Cardiac fibroblast (primary cell): ENCODE measurements at regions not wholly inside any gene's neighbourhood (a gene's known extent, or its start where the extent isn't known, plus 50 kb on each side); places are given as distances from the start of the nearest gene placed in this dataset.
"Not testable (repeated sequence)": the region's sequence is repeated elsewhere in the genome, so short reads cannot be mapped to it uniquely, and the experiment has no call there.

Source experiments
- DNase-seq, 2 donors: peaks; one replicate each; pipeline versions ENCODE4 v3.0.0 to v3.0.0-alpha.2; 2010; ENCODE audit warnings: low read depth in 2 of 2
- H3K4me3 ChIP-seq, 2 donors: replicated peaks in 1 of 2; 1 replicate in 1 of 2; 2 replicates in 1 of 2; pipeline ENCODE4 v1.5.1; 2011; ENCODE audit warnings: low read depth in 2 of 2, low read length in 2 of 2, mild to moderate bottlenecking in 2 of 2, moderate library complexity in 1 of 2
- CTCF ChIP-seq: IDR thresholded peaks from one replicate; pipeline ENCODE4 v1.5.1; 2011; ENCODE audit warnings: low read depth, mild to moderate bottlenecking, low read length, inconsistent platforms

- DNase-seq = no peak
- TF ChIP-seq CTCF = no peak
- H3K4me3 ChIP-seq = no peak overlapping the region
Measured at GRCh38 chr4:3601992-3602391, 69.8 kb upstream of the LRPAP1 start.

- not testable (repeated sequence) for DNase-seq, H3K4me3 ChIP-seq
Measured at GRCh38 chr4:3601108-3601690, 69.0 kb upstream of the LRPAP1 start.

GRCh38 chr4:3599951-3600350 lies 67.7 kb upstream of the LRPAP1 start:
- TF ChIP-seq CTCF = no peak

GRCh38 chr4:3598695-3599227 lies 66.5 kb upstream of the LRPAP1 start:
- no peak overlapping the region for H3K4me3 ChIP-seq
- TF ChIP-seq CTCF = no peak
- no peak for DNase-seq

More at GRCh38 chr4:3599951-3600350, 67.7 kb upstream of the LRPAP1 start:
- H3K4me3 ChIP-seq = no peak overlapping the region
- no peak for DNase-seq

- not testable (repeated sequence) for DNase-seq, H3K4me3 ChIP-seq
Measured at GRCh38 chr4:3597896-3598505, 65.8 kb upstream of the LRPAP1 start.

- not testable (repeated sequence) for DNase-seq, H3K4me3 ChIP-seq
Measured at GRCh38 chr4:3596957-3597733, 64.9 kb upstream of the LRPAP1 start.

- DNase-seq = not testable (repeated sequence)
Measured at GRCh38 chr4:3595627-3596291, 63.5 kb upstream of the LRPAP1 start.

GRCh38 chr4:3594751-3595150 lies 62.5 kb upstream of the LRPAP1 start:
- not testable (repeated sequence) for DNase-seq, H3K4me3 ChIP-seq

More at GRCh38 chr4:3595627-3596291, 63.5 kb upstream of the LRPAP1 start:
- not testable (repeated sequence) for H3K4me3 ChIP-seq

- not testable (repeated sequence) for DNase-seq, H3K4me3 ChIP-seq
Measured at GRCh38 chr4:3589946-3590924, 58.0 kb upstream of the LRPAP1 start.

- H3K4me3 ChIP-seq, DNase-seq: not testable (repeated sequence)
Measured at GRCh38 chr4:3589379-3589778, 57.2 kb upstream of the LRPAP1 start.

GRCh38 chr4:3588517-3589194 lies 56.4 kb upstream of the LRPAP1 start:
- DNase-seq, H3K4me3 ChIP-seq: not testable (repeated sequence)

GRCh38 chr4:3586596-3586995 lies 54.4 kb upstream of the LRPAP1 start:
- not testable (repeated sequence) for DNase-seq, H3K4me3 ChIP-seq
